ENCODE measurements at regions not wholly inside any gene's neighbourhood (a gene's known extent, or its start where the extent isn't known, plus 50 kb on each side); places are given as distances from the start of the nearest gene placed in this dataset.

DNA sequence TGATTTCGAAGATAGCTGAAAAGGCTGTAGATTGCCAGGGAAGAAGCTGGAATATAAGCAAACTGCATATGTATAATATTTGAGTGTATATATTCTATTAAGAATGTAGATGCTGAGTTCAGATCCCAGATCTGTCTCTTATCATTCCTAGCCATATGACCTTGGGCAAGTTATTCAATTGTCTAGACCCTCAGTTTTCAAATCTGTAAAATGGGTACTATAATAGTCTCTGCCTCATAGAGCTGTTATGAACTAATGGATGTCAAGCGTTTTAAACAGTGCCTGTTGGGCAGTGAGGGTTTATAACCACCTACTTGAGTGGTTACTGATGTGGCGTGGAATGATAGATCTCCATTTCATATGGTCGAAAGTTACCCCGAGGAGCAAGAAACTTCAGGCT, 130.4 kb downstream of the GAS1 start:
- DNase-seq (ENCODE audit: low spot score in 2 of 2) (no peak), ATAC-seq (no peak)
- Mint-ChIP-seq H3K9me3 (no peaks in the 10 kb centered on the region), H3K4me1 (no peaks in the 10 kb centered on the region), H3K4me3 (no peak overlapping the region), H3K36me3 (no peaks in the 10 kb centered on the region), H3K27ac (no peak overlapping the region)

DNA sequence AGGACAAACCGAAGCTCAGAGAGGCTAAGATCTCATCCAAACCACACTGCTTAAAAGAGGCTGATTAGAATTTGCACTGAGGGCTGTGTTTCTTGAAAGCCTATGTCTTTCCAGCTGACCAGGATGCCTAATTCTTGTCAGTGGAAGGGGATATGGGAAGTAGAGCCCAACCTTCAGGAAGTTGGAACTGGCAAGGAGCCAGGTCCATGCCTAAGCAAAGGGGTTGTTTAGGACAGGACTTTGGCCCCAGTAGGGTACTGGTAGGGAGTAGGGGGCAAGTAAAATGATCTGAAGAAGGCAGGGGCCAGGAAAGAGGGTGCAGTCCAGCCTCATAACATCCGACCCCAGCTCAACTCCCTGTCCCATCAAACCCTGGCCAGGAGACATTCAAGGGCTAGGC, 130.9 kb downstream of the GAS1 start:
- no peak overlapping the region for H3K27ac Mint-ChIP-seq
- no peak for ATAC-seq
- no peaks in the 10 kb centered on the region for H3K36me3 Mint-ChIP-seq
- H3K9me3 Mint-ChIP-seq = no peaks in the 10 kb centered on the region
- H3K4me3 Mint-ChIP-seq = no peak overlapping the region
- no peak for DNase-seq (ENCODE audit: low spot score in 2 of 2)
- H3K4me1 Mint-ChIP-seq = no peaks in the 10 kb centered on the region

- H3K4me3 Mint-ChIP-seq = no peak overlapping the region
- H3K36me3 Mint-ChIP-seq = no peaks in the 10 kb centered on the region
- no peaks in the 10 kb centered on the region for H3K9me3 Mint-ChIP-seq
- H3K27ac Mint-ChIP-seq = no peak overlapping the region
- ATAC-seq = no peak
- no peak for DNase-seq (ENCODE audit: low spot score in 2 of 2)
- no peaks in the 10 kb centered on the region for H3K4me1 Mint-ChIP-seq
Observed at GRCh38 chr9:86812616-86813015, 134.7 kb downstream of the GAS1 start.

DNA sequence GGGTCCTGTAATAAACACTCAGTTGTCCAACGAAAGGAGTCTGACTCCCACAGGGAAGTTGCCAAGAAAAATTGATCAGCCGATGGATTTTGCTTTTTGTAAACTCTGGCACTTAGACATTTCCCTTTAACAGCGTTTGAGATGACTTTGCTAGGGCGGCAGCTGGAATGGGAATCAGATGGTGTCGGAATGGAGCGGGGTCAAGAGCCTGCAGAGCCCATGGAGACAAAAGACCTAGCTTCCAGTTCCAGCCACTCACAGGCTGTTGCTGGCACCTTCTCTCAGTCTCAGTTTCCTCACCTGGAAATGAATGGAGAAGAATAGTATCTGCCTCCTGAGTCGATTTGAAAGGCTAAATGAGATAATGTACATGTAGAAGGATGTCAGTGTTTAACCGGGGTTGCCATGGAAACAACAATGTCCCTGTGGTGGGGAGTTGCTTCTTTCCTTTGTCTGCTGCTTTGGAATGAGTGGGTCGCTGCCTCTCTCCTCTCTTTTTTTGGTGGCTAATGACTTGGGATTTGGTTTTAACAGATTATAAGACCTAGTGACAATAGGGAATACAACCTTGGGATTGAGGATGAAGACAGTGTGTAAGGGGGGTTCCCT, 137.4 kb downstream of the GAS1 start:
- H3K4me1 Mint-ChIP-seq = no peaks in the 10 kb centered on the region
- no peak overlapping the region for H3K27ac Mint-ChIP-seq
- H3K4me3 Mint-ChIP-seq = no peak overlapping the region
- no peaks in the 10 kb centered on the region for H3K36me3 Mint-ChIP-seq
- DNase-seq (ENCODE audit: low spot score in 2 of 2) (no peak), ATAC-seq (no peak)
- no peaks in the 10 kb centered on the region for H3K9me3 Mint-ChIP-seq

DNA sequence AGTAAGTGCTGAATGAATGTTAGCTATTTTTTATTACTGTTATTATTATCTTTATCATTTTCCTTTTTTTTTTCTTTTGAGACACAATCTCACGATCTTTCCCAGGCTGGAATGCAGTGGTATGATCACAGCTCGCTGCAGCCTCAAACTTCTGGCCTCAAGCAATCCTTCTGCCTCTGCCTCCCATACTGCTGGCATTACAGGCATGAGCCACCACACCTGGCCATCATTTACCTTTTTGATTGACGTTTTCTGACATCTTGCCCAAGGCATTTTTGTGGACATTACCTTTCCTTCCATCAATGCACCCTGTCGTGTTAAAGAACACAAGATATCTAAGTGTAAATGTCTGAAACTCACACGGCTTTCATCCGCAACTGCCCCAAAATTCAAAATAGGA, 138.2 kb downstream of the GAS1 start:
- ATAC-seq = no peak
- DNase-seq (ENCODE audit: low spot score in 2 of 2) = no peak
- H3K4me3 Mint-ChIP-seq = no peak overlapping the region
- H3K4me1 Mint-ChIP-seq = no peaks in the 10 kb centered on the region
- no peaks in the 10 kb centered on the region for H3K9me3 Mint-ChIP-seq
- H3K36me3 Mint-ChIP-seq = no peaks in the 10 kb centered on the region
- no peak overlapping the region for H3K27ac Mint-ChIP-seq

- Mint-ChIP-seq H3K4me3 (no peak overlapping the region), H3K27ac (no peak overlapping the region), H3K9me3 (peaks cover 2% of the 10 kb centered on the region), H3K4me1 (no peaks in the 10 kb centered on the region), H3K36me3 (no peaks in the 10 kb centered on the region)
- no peak for ATAC-seq
- no peak for DNase-seq (ENCODE audit: low spot score in 2 of 2)
Observed at GRCh38 chr9:86807367-86807976, 139.8 kb downstream of the GAS1 start.

GRCh38 chr9:86804011-86804410, 143.3 kb downstream of the GAS1 start:
- no peaks in the 10 kb centered on the region for H3K36me3 Mint-ChIP-seq

DNA sequence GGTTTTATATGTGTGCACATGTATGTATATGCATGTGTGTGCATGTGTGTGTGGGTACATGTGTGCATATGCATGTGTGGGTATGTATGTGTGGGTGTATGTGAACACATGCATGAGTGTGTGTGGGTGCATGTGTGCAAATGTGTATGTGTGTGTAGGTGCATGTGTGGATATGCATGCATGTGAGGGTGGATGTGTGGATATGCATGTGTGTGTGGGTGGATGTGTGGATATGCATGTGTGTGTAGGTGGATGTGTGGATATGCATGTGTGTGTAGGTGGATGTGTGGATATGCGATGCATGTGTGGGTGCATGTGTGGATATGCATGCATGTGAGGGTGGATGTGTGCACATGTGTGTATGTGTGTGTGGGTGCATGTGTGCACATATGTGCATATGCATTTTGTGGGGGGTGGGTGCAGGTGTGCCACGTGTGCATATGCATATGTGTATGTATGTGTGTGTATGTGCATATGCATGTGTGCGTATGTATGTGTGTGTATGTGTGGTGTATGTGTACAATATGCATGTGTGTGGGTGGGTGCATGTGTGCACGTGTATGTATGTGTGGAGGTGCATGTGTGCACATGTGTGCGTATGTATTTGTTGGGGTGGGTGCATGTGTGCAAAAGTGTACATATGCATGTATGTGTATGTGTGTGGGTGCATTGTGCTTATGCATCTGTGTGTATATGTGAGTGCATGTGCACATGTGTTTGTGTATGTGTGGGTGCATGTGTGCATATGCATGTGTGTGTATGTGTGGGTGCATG, 144.2 kb downstream of the GAS1 start:
- no peak overlapping the region for H3K4me3 Mint-ChIP-seq
- H3K4me1 Mint-ChIP-seq = no peaks in the 10 kb centered on the region
- H3K27ac Mint-ChIP-seq = no peak overlapping the region
- no peak for DNase-seq (ENCODE audit: low spot score in 2 of 2)
- ATAC-seq = no peak
- no peaks in the 10 kb centered on the region for H3K36me3 Mint-ChIP-seq
- H3K9me3 Mint-ChIP-seq = peaks cover 2% of the 10 kb centered on the region

More at GRCh38 chr9:86804011-86804410, 143.3 kb downstream of the GAS1 start:
- peaks cover 2% of the 10 kb centered on the region for H3K9me3 Mint-ChIP-seq
- no peak overlapping the region for H3K27ac Mint-ChIP-seq
- H3K4me1 Mint-ChIP-seq = no peaks in the 10 kb centered on the region
- no peak overlapping the region for H3K4me3 Mint-ChIP-seq
- ATAC-seq (no peak), DNase-seq (ENCODE audit: low spot score in 2 of 2) (no peak)

DNA sequence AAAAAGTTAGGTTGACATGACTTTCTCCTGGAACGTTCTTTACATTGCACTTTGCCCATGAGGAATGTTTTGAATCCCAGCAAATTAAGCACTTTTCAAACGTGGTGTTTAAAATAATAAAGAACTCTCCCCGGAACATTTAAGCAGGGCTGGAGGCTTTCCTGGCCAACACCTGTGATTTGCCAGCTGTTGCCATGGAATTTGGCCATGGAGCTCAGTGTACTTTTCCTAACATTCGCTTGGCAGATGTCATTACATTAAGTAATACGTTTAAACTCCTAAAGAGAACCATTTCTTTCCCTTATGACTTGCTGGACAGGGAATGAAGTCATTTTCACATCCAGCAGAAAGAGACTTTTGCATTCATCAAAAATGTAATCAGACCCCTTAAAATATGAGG, 146.1 kb downstream of the GAS1 start:
- Mint-ChIP-seq H3K9me3 (peaks cover 2% of the 10 kb centered on the region), H3K36me3 (no peaks in the 10 kb centered on the region), H3K27ac (no peak overlapping the region), H3K4me1 (no peaks in the 10 kb centered on the region), H3K4me3 (no peak overlapping the region)
- no peak for ATAC-seq
- no peak for DNase-seq (ENCODE audit: low spot score in 2 of 2)

DNA sequence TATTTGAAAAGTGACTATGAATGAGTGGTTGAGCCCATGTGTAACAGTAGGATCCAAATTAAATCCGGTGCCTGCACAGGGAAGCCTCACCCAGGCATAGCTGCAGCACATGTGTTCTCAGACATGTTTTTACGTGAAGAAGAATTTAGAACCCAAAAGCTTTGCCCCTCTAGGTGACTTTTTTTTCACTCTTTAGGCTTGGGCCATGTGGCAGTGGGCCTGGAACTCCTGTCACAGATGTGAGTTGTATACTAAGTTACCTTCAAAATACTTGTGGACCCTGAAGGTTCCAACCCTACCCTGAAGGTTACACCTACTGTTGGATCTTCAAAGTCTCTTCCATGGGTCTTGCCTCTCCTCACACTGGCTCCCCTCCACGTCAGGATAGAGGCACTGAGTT, 146.6 kb downstream of the GAS1 start:
- H3K4me3 Mint-ChIP-seq = no peak overlapping the region
- H3K4me1 Mint-ChIP-seq = no peaks in the 10 kb centered on the region
- no peak for ATAC-seq
- H3K36me3 Mint-ChIP-seq = no peaks in the 10 kb centered on the region
- DNase-seq (ENCODE audit: low spot score in 2 of 2) = no peak
- peaks cover 2% of the 10 kb centered on the region for H3K9me3 Mint-ChIP-seq
- no peak overlapping the region for H3K27ac Mint-ChIP-seq

- no peak for ATAC-seq
- Mint-ChIP-seq H3K4me1 (no peaks in the 10 kb centered on the region), H3K4me3 (no peak overlapping the region), H3K9me3 (peaks cover 2% of the 10 kb centered on the region), H3K36me3 (no peaks in the 10 kb centered on the region), H3K27ac (no peak overlapping the region)
- no peak for DNase-seq (ENCODE audit: low spot score in 2 of 2)
Observed at GRCh38 chr9:86798966-86799365, 148.3 kb downstream of the GAS1 start.

DNA sequence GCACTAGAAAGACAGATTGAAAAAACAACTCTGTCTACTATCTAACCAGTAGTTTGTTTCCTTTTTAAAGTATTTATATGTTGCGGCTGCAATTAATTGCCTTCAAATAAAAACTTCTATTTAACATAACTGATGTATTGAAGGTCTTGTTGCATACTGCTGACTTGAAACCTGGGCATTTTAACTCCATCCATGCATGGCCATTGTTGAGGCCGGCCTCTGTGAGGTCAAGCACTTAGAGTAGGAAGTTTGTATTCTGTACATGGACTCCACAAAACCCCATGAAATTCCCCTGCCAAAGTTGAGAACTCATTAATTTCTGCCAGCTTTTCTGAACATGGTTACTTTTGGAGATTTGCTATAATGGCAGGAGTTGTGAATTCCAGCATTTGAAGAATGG, 150.6 kb downstream of the GAS1 start:
- Mint-ChIP-seq H3K4me1 (no peaks in the 10 kb centered on the region), H3K4me3 (no peak overlapping the region), H3K27ac (no peak overlapping the region), H3K9me3 (no peaks in the 10 kb centered on the region), H3K36me3 (no peaks in the 10 kb centered on the region)
- DNase-seq (ENCODE audit: low spot score in 2 of 2) (no peak), ATAC-seq (no peak)

DNA sequence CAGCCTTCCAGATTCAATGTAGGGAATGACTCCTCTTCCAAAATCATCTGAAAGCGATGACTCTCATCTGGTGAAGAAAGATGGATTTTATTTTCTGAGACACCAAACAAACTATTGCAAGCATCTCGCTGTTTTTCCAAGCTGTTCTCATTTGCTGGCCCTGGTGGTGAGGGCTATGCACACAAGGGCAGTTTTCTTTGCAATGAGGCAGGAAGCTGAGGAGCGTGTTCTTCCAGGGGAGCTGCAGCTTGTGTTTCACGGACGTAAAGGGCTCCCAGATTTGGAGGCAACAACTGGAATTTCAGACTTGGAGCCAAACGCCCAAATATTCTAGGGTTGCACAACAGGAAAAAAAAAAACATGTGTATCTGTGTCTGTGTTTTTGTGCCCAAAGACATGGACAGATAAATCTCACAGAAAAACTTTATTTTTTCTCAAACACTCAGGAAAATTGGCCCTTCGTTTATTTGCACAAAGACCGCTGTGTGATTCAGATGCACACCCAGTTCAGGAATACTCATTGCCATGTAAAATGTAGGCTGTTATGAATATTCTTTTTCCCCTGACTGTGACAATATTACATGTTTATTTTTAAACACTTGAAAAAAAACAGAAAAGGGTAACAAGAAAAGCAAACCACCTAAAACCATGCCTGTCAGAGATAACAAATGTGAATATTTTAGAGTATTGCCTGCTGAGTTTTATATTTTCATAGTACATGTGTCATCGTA, 151.3 kb downstream of the GAS1 start:
- ATAC-seq (no peak), DNase-seq (ENCODE audit: low spot score in 2 of 2) (no peak)
- Mint-ChIP-seq H3K4me3 (no peak overlapping the region), H3K36me3 (no peaks in the 10 kb centered on the region), H3K4me1 (no peaks in the 10 kb centered on the region), H3K9me3 (no peaks in the 10 kb centered on the region), H3K27ac (no peak overlapping the region)

GRCh38 chr9:86795047-86795442, 152.3 kb downstream of the GAS1 start:
- no peak for DNase-seq (ENCODE audit: low spot score in 2 of 2)
- ATAC-seq = no peak
- Mint-ChIP-seq H3K36me3 (no peaks in the 10 kb centered on the region), H3K4me1 (no peaks in the 10 kb centered on the region), H3K9me3 (no peaks in the 10 kb centered on the region), H3K27ac (no peak overlapping the region), H3K4me3 (no peak overlapping the region)

GRCh38 chr9:86794391-86795046, 152.8 kb downstream of the GAS1 start:
- H3K9me3 Mint-ChIP-seq = no peaks in the 10 kb centered on the region
- no peaks in the 10 kb centered on the region for H3K36me3 Mint-ChIP-seq
- no peak overlapping the region for H3K4me3 Mint-ChIP-seq
- no peaks in the 10 kb centered on the region for H3K4me1 Mint-ChIP-seq
- no peak for DNase-seq (ENCODE audit: low spot score in 2 of 2)
- no peak for ATAC-seq
- no peak overlapping the region for H3K27ac Mint-ChIP-seq
